Hematopoietic multipotent progenitor cell treated with erythropoietin and hydrocortisone succinate and interleukin-3 and kit ligand, for 8 days (in vitro differentiated cells): ENCODE measurements at regions not wholly inside any gene's neighbourhood (a gene's known extent, or its start where the extent isn't known, plus 50 kb on each side); places are given as distances from the start of the nearest gene placed in this dataset.

ENCODE experiments used
- DNase-seq: peaks from one replicate; pipeline ENCODE4 v3.0.0-alpha.2; 2015

DNA sequence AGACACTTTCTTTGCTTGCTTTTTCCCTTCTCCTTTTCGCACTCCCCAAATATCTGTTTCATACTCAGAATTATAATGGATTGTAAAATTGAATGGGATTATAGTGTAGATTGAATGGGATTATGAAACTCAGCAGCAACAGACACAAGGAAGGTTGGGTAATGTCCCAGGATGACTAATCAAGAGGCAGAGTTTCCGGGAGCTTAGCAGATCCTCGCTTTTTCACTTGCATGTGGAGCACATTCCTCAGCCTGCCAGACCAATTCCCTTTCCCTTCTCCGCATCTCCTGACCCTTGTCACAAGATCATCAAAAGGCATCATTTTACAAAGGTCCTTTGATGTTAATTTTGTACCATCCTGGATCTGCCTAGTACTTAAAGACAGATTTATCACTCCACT, 55.1 kb upstream of the SLC1A1 start:
- DNase-seq = no peak

DNA sequence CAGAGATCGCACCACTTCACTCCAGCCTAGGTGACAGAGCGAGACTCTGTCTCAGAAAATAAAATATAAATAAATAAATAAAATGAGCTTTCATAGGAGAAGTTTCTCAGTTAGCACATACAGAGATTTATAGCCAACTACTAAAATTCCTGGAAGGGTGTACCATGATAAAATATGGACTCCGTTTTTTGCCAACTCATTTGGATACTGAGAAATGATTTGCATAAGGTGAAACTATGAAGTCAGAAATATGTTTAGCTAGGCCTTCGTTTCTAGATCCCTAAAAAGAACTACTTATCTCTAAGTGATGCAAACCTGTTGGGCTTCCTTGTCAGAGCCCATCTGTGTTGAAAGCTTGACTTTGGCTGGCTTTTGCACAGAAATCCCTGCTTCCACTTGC, 56.9 kb upstream of the SLC1A1 start:
- no peak for DNase-seq

DNA sequence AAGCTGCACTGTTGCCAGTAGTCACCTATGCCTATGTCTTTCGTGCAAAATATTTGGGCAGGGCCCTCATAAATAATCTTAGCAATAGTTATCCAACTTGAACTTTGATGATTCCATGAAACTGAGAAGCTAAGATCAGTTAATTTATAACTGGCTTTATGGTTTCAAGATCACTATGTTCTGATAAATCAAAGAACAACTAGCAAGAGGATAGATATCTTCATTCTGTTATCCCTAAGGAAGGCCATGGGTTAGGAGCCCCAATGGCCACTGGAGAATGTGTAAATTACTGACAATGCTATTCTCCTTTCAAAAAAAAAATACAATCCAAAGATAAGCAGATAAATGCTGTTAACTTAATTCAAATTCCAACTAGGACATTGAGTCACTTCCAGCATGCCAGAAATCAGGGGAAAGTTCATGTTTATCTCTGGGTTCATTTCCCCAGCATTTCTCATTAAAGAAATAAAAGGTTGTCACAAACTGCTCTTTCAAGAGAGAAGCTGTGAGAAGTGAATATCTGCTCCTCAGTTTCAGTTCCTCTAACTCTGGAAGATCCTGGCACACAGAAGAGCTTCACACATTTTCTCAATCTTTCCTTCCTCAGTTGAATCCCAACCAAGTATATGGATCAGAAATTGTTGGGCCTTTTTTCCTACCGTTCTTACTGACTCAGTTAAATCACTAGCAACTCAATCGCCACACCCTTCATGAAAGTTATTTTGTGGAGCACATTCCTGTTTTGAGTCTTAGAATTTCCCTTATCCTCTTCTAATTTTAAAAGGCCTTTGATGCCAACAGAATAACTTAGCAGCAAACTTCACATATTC, 59.6 kb upstream of the SLC1A1 start:
- DNase-seq = no peak

DNA sequence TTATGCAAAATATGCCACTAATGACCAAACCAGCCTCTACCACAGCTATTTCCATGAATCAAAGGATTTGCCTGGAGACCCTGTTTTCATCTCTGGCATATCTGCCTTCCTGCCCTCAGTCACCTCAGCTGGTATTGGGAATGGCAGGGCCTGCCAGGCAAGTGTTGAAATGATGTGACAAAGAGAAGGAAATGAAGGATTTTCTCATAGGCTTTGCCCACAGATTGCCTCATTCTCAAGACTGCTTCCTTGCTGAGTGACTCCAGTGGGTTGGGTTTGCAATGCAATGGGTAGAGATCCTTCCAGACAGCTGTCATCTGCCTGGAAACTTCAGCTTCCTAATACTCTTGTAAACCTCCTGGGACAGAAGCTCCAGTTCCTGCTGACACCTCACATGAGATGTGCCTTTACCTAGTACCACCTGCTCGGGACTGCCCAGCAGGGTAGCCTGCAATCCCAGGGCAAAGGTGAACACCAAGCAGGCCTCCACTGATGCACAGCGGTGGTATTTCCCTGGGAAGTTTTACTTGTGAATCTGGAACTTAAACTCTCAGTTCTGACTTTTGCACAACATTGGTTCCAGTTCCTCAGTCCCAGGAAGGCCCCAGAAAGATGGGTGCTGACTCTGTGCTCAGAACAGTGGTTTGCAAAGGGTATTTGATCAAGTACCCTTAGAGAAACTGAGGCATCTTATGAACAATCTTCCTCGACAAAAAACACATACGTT, 64.8 kb upstream of the SLC1A1 start:
- no peak for DNase-seq

DNA sequence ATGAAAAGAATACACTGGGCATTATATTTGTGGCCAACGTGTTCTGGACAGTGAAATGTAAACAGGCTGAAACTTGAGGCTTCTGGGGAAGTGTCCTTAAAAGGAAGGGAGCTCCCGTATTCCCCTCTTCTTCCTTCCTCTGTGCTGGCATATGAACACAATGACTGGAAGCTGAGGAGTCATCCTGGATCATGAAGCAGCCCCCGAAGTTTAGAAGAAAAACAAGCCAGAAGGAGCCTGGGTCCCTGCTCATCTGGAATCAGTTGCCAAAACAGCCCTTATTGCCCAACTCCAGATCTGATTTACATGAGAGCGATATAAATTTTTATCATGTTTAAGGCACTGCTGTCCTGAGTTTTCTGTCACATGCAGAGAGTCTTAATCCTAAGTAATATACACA, 65.4 kb upstream of the SLC1A1 start:
- DNase-seq = no peak

DNA sequence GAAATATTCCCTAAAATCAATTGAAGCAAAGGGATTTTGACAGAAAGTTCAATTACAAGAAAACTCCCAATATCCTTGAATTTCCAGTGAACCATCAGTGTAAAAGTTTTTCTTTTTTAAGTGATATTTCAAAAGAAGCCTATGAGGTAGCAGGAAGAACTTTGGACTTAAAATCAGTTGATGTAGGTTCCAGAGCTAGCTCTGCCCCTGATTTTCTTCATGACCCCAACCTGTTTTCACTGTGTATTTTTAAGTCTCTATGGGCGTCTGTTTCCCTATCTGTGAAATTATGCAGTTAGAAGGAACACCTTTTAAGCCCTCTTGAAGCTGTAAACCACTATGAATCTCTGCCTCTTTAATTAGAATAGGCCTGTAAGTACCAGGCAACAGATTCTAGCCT, 66.2 kb upstream of the SLC1A1 start:
- no peak for DNase-seq

DNA sequence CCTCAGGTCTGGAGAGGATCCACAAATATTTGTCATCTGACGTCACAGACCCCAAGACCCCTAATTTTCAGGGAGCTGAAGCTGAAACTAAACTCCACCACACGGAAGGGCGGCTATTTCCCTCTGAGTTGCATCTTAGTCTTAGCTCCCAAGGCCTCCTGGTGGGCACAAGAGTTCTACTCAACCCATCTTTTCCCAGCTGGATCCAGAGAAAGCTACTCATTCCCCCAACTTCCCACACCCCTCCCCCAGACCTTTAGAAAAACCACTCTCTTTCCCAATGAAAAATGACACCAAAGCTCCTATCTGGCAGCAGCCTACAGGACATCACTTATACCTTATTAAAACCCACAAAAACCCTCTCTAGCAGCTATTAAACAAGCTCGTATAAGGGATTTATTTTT, 67.1 kb upstream of the SLC1A1 start:
- no peak for DNase-seq

DNA sequence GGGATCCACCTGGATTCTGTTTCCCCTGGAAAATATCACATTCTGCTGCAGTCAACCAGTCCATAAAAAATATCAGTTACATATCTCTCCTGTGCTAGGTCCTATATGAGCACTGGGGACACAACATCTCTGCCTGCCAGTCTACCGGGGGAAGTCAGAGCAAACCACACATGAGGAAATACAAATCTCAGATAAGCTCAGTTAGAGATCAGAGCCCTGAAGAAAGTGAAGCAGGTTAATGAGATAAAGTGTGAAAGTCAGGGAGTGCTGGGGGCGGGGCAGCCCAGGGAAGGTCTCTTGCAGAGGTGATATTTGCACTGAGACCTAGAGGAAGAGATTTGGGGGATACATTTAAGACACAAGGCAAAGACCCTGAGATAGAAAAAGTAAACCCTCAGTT, 67.8 kb upstream of the SLC1A1 start:
- DNase-seq = no peak

DNA sequence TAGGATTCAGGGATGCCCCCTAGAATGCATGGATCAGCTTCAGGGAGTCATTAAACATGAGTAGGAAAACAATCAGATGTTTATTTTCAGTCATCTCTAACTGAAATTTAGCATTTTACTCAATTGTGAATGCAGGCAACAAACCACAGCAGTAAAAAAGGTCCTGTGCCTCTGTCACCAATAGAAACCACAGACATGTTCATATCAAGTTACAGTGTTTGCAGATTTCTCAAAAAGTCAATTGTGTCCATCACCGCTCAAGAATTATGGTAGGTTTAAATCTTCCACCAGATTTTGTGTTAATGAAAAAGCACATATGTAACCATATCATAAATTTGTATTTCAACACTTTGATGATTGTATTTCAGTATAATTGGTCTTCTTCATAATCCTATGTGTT, 68.4 kb upstream of the SLC1A1 start:
- DNase-seq = no peak

DNA sequence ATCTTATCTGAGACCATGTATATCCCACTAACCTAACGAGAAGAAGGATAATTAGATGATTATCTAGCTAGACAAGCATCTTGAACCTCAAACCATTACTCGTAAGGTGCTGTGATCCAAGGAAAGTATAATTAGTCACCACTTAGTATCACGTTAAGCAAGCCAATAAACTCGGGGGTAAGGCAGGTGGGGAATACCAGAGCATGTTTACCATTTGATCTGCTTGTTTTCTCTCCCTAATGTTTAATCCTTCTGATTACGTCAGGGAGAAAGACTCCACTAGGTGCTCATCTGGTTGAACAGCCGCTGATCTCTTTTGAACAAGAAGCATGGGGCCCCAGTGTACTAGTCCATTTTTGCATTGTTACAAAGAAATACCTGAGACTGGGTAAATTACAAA, 69.9 kb upstream of the SLC1A1 start:
- no peak for DNase-seq

DNA sequence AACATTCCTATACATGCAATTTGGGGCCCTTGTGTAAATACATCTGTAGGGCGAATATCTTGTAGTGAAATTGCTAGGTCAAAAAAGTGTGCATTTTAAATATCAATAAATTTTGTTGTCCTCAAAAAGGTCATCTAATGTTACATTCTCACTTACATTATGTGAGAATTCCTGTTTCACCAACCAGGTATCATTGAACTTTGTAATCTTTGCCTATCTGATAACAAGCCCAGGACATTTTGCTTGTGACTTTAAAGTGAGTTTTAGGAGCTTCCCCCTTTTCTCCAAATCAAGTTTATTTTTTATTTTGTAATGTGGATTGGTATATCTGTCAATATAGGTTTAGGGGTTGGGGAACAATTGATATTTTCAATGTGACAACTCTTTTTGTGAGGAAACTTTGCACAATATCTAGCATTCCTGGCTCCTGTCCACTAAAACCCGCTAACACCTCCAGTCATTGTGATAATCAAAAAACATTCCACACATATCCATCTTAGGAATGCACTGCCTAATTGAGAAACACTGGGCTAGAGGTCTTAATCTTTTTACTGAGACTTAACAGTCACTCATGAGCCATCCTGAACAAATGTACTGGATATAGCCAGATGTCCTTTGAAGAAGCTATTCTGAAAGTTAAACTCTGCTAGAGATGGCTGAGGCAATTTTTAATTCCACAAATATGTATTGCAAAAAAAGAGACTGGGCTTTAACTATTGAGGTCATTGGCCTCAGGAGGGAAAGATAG, 72.5 kb upstream of the SLC1A1 start:
- no peak for DNase-seq

DNA sequence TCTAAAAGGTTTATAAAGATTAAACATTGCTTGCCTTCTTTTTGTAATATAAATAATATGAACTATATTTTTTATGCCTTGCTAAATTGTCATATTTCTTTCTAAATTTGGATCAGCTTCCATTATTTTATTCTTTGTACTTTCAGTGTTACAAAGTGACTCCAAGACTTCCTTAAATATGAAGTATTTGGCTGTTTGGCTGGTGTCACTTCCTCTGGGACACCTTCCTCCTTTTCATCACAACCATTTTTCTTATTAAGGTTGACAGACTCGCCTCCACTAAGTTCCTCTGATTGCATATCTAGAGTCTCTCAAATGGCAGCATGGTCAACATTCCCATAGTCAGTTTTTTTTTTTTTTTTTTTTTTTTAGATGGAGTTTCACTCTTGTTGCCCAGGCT, 73.8 kb upstream of the SLC1A1 start:
- no peak for DNase-seq

DNA sequence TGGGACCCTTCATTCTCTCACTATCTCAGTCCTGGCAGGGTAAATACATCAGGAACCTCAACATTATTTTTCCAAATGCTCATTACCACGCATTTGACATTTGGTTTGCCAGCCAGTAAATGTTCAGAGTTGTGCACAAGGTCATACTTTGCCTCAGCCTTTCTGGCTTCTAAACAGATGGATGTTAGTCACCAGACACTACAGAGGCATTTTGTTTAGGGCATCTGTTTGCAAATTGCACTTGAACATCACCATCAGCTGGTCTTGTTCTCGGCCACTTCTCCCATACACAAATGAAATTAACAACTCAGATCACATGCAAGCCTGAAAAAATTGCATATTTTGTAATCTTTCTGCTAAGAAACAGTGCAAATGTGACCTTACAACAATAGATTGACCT, 75.0 kb upstream of the SLC1A1 start:
- DNase-seq = no peak

DNA sequence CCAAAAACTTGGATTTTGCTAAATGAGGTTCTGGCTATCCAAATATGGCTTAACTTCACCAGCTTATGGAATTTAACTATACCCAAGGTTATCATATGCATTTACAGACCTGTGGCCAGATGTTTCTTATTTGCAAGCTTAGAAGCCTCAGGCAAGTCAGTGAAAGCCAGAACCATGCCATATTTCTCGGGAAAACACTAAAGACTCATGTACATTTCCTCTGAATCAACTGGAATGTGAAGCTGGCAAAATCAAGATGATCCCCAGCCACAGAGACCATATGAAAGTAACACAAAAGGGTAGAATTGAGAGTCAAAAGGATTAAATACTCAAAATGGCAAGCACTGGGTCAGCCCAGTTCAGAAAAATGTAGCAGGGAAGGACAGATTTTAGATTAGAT, 76.4 kb upstream of the SLC1A1 start:
- DNase-seq = no peak

DNA sequence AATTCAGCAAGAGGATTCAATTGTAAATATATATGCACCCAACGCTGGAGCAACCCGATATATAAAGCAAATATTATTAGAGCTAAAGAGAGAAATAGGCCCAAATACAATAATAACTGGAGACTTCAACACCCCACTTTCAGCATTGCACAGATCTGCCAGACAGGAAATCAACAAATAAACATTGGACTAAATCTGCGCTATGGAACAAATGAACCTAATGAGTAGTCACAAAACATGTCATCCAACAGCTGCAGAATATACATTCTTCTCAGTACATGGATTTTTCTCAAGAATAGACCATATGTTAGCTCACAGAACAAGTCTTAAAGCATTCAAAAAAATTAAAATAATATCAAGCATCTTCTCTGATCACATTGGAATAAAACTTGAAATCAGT, 86.1 kb upstream of the SLC1A1 start:
- no peak for DNase-seq

DNA sequence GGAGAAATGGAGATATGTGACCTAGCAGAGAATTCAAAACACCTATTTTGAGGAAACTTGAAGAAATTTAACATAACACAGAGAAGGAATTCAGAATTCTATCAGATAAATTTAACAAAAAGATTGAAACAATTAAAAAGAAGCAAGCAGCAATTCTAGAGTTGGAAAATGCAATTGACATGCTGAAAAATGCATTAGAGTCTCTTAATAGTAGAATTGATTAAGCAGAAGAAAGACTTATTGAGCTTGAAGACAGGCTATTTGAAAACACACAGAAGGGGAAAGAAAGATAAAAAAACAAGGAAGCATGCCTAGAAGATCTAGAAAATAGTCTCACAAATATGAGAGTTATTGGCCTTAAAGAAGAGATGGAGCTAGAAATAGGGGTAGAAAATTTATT, 87.8 kb upstream of the SLC1A1 start:
- no peak for DNase-seq

DNA sequence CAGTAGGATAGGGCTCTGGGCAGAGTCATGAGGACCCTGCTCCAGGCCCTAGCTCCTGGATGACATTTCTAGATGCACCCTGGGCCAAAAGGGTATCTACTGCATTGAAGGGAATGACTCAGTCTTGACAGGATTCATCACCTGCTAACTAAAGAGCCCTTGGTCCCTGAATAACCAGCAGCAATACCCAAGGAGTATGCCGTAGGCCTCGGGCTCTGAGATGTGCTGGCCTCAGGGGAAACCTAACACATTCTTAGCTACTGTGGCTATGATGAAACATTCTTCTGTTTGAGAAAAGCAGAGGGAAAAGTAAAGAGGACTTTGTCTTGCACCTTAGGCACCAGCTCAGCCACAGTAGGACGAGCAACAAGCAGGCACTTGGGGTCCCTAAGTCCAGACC, 89.5 kb upstream of the SLC1A1 start:
- DNase-seq = no peak

DNA sequence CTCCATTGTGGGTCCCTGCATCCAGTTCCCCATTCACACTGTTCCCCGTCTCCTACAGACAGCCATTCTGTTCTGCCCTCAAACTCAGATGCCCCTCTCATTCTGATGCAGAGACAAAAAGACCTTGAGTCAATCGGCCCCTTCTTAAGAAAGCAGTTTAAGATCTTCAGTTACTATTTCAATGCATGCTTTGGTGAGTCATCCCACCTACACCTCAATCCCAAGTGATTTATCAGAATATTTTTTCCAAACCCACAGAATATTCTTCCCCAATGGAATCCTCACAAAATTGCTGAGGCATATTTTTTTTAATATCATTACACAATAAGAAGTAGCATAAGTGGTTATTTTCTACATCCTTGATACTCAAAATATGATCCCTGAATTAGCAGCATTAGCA, 92.4 kb upstream of the SLC1A1 start:
- DNase-seq = no peak

DNA sequence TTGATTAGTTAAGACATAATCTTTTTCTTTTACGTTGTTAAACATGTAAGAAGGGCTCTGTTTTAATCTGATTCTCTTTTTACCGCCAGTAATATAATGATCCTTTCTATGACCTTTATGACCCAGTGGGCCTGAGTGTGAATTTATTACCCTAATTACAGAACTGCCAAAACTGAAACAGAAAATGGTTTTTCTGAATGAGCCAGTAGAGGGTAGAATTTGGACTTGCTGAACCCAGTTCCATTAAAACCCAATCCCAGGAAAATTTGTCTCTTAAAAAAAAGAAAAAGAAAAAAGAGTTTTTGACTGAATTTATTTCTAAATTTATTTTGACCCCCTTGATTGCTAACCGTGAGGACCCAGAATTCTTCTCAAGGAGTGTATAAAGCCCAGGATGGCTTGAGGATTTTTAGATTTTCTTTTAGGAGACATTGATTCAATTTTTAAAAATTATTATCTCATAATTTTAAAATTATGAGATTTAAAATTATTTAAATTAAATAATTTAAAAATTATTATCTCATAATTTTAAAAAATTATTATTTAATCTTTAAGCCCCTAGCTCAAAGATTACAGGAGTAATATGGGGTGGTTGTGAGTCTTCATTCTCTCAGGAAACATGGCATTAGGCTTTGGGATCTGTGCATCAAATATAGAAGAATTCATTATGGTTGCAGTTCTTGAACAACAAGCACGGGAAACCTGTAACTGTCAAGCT, 94.1 kb upstream of the GLIS3 start:
- DNase-seq = no peak

DNA sequence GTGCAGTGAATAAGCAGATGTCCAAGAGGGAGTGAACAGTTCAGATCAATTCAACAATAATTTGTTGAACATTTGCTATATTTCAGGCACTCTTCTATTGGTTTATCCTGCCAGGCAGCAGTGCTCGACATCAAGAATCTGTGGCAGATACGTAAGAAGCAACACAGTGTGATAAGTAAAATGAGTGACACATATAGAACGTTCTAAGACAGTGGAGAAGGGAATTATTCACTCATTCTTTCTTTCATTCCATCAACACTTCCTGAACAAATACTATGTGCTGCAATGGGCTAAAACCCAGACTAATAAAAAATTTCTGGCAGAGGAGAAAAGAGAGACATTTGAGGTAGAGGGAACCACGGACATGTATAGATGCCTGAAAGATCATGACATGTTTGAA, 89.9 kb upstream of the GLIS3 start:
- DNase-seq = no peak

DNA sequence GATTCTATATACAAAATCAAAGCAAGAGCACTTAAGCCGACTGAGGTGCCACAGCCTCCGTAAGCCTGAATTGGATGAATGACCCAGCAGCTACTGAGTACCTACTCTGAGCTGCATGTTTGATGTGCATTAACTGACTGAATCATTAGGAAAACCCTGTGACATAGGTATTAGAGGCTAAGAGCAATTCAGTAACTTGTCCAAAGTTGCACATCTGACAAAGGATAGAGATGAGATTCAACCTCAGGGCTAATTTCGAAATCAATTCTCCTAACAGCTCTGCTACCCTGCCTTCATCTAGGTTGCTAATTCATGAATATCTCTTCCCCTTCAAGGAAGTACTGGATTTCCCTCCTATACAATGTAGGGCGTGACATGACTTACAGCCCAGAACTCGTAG, 89.1 kb upstream of the GLIS3 start:
- no peak for DNase-seq

DNA sequence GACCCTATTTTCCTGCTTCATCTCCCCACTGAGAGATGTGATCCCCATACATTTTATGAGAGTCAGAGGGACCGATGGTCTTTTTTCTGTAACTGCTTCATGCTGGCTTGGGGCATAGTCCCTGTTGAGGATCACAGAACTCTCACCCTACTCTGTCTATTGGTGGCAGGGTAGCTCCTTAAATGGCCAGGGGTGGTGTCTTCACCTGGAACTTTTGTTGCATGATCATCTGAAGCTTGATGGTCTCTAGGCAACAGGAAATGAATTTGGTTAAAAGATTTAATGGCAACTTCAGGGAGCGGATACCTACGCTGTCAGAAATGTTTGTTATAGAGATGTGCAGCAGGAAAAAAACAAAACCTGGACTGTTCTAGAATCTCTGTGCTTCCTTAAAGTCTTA, 87.0 kb upstream of the GLIS3 start:
- DNase-seq = no peak

DNA sequence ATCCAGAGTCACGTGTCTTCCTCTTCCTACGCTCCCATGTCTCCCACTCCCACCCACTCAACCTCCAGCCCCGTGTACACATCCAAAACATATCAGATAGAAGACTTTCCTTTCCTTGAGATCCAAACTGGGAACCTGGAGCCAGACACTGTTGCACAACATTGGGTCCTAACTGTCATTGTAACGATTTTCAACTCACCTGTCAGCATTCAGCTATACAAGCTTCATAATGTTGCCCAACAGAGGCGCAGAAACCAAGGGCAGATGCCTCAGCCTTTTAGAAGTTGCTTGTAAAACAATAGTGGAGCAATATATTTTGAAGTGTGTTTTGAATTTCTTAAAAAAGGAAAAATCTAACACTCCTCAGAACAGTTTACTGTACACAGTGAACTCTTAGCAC, 84.9 kb upstream of the GLIS3 start:
- no peak for DNase-seq
